ENCODE measurements at regions not wholly inside any gene's neighbourhood (a gene's known extent, or its start where the extent isn't known, plus 50 kb on each side); places are given as distances from the start of the nearest gene placed in this dataset.

GRCh38 chr11:121716060-121716459, 263.3 kb upstream of the SORL1-AS1 start:
- no peak for TF ChIP-seq POLR2AphosphoS5 (IDR thresholded peaks at IDR 0.05; ENCODE audit: insufficient read depth in 1 of 2, low read depth in 1 of 2)
- TF ChIP-seq, protein P1, sequence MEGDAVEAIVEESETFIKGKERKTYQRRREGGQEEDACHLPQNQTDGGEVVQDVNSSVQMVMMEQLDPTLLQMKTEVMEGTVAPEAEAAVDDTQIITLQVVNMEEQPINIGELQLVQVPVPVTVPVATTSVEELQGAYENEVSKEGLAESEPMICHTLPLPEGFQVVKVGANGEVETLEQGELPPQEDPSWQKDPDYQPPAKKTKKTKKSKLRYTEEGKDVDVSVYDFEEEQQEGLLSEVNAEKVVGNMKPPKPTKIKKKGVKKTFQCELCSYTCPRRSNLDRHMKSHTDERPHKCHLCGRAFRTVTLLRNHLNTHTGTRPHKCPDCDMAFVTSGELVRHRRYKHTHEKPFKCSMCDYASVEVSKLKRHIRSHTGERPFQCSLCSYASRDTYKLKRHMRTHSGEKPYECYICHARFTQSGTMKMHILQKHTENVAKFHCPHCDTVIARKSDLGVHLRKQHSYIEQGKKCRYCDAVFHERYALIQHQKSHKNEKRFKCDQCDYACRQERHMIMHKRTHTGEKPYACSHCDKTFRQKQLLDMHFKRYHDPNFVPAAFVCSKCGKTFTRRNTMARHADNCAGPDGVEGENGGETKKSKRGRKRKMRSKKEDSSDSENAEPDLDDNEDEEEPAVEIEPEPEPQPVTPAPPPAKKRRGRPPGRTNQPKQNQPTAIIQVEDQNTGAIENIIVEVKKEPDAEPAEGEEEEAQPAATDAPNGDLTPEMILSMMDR (IDR thresholded peaks at IDR 0.05), result no peak
- no peak for TF ChIP-seq POLR2A (IDR thresholded peaks at IDR 0.05)

All from vagina (tissue), 2 donors.